ENCODE measurements at regions not wholly inside any gene's neighbourhood (a gene's known extent, or its start where the extent isn't known, plus 50 kb on each side); places are given as distances from the start of the nearest gene placed in this dataset.
"Not testable (repeated sequence)": the region's sequence is repeated elsewhere in the genome, so short reads cannot be mapped to it uniquely, and the experiment has no call there.

DNA sequence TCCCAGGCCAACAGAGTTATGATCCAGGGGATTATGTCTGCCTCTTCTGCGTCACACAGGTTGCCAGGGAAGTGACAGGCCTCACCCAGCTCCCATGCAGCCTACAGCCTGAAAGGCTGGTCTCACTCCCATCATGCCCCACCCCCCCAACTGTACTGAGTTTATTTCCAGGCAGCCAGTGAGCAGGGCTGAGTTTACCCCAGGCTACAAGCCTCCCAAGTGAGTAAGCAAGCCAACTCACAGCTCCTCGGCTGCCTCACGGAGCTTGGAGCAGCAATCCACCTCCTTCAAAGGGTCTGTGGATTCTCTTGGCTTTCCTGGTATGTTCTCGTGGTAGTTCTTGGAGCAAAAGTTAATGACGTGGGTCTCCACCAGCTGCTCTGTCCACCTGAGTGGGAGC lies 1147.6 kb upstream of the ADGRL4 start:
- DNase-seq (no peak), ATAC-seq (no peak)
- intact Hi-C loops (cut with DNase I, micrococcal nuclease): no loop called here

DNA sequence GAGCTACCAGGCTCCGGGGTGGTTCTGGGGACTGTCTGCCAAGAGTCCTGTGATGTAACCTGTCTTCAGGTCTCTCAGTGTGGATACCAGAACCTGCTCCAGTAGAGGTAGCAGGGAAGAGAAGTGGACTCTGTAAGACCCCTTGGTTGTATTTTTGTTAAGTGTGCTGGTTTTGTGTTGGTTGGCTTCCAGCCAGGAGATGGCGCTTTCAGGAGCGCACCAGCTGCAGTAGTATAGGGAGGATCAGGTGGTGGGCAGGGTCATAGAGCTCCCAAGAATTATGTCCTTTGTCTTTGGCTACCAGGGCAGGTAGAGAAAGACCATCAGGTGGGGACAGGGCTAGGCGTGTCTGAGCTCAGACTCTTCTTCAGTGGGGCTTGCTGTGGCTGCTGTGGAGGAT lies 1147.2 kb upstream of the ADGRL4 start:
- intact Hi-C loops (cut with DNase I, micrococcal nuclease): no loop called here
- no peak for ATAC-seq

DNA sequence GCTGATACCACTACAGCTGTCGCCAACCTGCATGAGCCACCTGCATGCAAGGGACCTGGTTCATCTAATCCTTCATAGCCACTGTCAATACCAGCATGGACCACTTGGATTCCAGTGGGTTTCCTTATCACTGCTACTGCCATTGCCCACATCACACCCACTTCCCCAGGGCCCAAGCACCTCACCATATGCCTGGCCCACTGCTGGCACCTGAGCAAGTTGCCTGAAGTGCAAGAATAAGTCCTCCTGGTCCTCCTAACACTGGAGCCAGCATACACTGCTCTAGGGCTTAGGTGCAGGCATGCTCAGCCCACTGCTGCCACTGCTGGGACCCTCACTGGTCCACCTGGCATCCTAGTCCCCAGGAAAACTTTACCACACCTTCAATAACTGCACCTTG lies 1136.8 kb upstream of the ADGRL4 start:
- intact Hi-C loops (cut with DNase I, micrococcal nuclease): no loop called here
- ATAC-seq: no peak
- no peak for DNase-seq

More for the DNA sequence above, 1147.2 kb upstream of the ADGRL4 start:
- no peak for DNase-seq

DNA sequence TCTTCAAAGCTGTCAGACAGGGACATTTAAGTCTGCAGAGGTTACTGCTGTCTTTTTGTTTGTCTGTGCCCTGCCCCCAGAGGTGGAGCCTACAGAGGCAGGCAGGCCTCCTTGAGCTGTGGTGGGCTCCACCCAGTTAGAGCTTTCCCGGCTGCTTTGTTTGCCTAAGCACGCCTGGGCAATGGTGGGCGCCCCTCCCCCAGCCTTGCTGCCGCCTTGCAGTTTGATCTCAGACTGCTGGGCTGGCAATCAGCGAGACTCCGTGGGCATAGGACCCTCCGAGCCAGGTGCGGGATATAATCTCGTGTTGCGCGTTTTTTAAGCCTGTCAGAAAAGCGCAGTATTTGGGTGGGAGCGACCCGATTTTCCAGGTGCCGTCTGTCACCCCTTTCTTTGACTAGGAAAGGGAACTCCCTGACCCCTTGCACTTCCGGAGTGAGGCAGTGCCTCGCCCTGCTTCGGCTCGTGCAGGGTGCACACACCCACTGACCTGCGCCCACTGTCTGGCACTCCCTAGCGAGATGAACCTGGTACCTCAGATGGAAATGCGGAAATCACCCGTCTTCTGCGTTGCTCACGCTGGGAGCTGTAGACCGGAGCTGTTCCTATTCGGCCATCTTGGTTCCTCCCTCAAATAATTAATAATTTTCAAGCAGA lies 1131.5 kb upstream of the ADGRL4 start:
- DNase-seq; ATAC-seq; intact Hi-C loops (cut with DNase I, micrococcal nuclease): not testable (repeated sequence)

DNA sequence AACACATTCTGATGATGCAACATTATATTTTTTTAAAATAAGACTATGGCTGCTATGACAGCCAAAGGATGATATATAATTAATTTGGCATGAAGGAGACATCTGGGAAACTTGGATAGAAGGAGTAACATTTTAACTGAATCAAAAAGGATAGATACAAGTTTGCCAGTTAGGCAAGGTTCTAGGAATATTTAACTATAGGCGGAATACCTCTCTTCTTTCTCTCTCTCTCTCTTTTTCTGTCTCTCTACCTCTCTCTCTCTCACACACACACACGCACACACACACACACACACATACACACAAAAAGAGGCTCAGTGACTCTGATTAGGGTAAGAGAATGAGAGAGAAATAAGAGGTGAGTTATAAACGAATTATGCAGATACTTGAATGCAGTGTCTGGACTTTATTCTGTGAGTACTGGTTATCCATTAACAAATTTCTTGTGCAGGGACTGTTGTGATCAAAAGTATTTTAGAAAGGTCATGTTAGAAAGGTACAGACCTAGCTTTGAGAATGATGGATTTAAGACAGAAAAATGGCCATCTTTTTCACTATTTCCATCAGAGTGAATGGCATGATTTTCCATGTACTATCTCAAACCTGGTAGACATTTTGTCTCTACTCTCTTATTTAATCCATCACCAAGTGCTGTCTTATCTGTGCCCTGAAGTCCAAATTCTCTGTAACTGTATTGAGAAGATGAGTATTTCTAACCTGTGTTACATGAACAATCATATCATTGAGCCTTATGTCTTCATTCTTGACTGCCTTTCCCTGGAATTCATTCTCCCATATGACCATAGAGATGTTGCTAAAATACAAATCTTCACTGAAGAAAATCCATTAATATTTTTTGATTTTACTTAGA lies 1106.9 kb upstream of the ADGRL4 start:
- no peak for ATAC-seq
- no peak for DNase-seq
- intact Hi-C loops (cut with DNase I, micrococcal nuclease): no loop called here

DNA sequence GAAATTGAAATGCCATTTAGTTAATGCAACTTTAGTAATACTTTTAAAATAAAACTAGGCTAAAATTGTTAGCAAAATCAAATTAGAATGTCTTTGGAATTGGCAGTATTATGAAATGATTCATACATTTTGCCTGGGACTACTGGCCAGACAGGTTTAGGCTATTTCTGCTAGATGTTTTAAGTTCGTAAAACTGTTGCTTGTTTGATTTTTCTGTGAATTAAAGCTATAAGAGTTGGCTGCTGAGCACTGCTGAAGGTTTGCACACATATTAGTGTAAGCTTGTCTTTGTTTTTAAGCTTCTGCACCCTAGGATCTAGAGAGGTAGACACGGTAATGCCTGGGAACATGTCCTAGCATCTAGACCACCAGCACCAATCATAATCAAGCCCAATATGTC lies 1094.6 kb upstream of the ADGRL4 start:
- DNase-seq (no peak), ATAC-seq (no peak)
- intact Hi-C loops (cut with DNase I, micrococcal nuclease): no loop called here

DNA sequence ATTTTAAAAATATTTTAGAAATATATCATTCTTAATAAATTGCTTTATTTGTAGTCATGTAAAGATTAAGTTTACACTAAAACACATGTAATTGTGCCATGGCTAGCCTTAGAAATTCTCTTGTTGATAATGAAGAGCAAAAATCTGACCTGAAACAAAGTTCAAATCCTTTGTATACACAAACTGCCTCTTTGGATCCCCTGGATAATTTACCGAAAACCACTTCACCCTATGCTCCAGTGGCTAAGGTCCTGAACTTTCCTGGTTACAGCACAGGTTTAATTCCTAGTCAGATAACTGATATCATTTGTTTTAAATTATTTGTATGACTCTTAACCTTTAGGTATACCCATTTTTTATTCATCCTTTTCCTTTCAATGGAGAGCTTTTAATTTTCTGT lies 1093.2 kb upstream of the ADGRL4 start:
- intact Hi-C loops (cut with DNase I, micrococcal nuclease): no loop called here
- DNase-seq: no peak
- no peak for ATAC-seq

DNA sequence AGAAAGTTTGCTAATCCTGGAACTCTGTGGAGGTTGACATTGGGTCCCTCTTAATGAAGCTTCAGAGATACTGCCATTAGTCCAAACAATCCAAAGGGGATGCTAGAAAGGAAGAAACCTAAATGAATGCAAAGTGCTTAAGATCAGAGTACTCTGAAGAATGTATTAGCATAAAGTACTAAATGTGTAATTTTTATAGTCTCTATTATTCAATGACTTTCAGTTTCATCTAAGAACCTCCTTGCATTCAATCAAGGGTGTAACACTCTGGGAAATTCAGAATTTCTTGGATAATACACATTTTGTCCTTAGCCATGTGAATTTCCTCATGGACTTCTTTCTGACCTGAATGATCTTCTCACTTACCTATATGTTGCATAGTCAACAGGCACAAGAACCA lies 1078.5 kb upstream of the ADGRL4 start:
- intact Hi-C loops (cut with DNase I, micrococcal nuclease): no loop called here
- ATAC-seq (no peak), DNase-seq (no peak)

DNA sequence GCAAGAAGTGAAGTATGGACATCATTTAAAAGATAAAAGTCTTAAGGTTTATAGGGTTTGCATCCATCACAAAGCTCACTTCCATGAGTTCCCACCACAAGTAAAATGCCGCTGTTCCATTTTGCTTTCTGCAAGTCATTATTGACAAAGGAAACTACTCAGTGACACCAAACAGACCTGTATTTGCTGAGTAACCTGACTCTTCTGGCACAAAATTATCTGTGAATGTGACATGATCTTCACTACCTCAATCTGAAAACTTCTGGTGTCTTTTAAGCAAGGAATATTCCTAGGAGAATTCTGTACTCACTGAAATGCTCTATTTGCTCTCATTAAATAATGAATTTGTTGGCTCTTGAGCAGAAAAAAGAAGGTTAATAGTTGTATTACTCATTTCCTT lies 1077.4 kb upstream of the ADGRL4 start:
- DNase-seq (no peak), ATAC-seq (no peak)
- intact Hi-C loops (cut with DNase I, micrococcal nuclease): no loop called here

DNA sequence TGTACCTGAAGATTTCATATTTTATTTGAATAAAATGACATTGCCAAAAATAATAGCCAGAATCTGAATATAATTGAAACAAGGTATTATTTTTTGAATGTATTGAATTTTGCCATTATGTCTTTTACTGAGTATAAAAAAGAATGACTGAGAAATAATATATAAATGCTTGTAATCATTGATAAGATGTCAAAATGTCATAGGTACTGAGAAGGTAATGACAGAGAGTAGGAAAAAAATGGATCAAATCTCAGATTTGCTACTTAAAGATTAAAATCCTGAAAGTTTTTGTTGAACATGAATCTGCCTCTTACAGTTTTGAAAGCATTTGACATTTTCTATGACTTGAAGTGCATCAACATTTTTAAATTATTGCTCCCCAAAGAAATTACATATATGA lies 1069.9 kb upstream of the ADGRL4 start:
- no peak for DNase-seq
- ATAC-seq: no peak
- intact Hi-C loops (cut with DNase I, micrococcal nuclease): no loop called here

DNA sequence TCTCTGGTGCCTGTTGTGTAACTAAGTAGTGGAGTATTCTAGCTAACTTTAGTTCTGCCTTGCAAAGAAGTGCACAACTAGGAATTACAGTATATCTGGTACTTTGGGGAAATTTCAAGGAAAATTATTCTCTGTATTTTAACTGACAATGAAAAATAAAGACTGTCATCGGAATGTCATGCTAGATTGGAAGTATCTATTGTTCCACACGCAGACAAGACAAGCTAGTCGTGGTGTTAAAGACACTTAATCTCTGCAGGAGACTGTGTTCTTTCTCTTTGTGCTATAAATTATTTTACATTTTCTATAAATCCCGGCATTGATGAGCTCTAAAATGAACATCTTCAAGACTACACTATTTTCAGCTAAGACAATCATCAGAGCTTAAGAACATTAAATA lies 1068.8 kb upstream of the ADGRL4 start:
- intact Hi-C loops (cut with DNase I, micrococcal nuclease): no loop called here
- no peak for DNase-seq
- ATAC-seq: no peak

DNA sequence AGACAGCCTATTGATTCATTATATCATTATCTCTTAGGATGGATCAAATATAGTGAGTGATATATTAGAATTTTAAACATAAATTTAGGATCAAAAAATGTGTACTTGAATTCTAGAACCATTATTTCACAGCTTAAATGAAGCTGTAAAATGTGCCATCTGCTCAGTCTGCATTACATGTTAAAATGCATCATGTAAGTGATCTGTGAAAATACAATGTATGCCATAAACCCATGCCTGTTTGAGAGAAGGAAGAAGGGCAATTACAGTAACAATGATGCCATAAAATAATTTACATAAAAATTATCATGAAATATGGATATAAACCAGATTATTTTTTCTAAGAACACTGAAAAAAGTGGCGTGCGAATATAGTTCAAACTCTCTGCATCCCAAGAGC lies 1066.0 kb upstream of the ADGRL4 start:
- intact Hi-C loops (cut with DNase I, micrococcal nuclease): no loop called here
- no peak for ATAC-seq

DNA sequence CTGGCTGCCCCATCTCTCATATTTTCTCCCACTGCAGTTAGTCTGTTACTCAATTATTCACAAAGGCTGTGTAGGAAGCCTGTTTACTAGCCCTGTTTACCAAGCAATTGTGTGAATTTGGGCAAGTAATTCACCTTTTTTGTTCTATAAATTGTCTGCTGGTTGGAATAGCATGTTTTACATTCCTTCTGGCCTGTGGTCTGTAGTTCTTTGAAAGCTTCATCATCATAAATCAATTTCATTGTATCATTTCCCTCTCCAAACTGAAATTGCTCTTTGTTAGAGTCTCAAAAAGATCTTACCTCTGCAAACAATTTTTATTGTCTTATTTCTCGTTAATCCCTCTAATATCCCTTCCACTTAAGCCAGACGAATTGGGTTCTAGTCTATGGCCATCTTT lies 1059.5 kb upstream of the ADGRL4 start:
- intact Hi-C loops (cut with DNase I, micrococcal nuclease): no loop called here
- ATAC-seq: no peak
- no peak for DNase-seq

More for the DNA sequence above, 1066.0 kb upstream of the ADGRL4 start:
- DNase-seq: no peak

DNA sequence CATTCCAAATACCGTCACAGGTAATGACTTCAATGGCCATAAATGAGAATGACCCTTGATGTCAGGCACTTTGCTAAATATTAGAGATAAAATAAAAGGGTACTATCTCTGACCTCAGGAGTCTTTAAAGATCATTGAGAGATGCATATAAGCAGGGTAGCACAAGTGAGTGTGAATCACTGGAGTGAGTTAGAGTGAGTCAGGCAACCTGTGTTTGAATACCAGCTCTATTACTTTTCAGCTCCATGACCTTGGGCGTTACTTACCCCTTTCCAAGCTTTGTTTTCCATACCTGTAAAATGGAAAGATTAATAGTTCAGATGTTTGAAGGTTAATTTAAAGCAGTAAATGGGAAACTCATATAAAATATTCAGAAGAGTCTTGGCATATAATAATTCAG lies 1058.0 kb upstream of the ADGRL4 start:
- ATAC-seq (no peak), DNase-seq (no peak)
- intact Hi-C loops (cut with DNase I, micrococcal nuclease): no loop called here

DNA sequence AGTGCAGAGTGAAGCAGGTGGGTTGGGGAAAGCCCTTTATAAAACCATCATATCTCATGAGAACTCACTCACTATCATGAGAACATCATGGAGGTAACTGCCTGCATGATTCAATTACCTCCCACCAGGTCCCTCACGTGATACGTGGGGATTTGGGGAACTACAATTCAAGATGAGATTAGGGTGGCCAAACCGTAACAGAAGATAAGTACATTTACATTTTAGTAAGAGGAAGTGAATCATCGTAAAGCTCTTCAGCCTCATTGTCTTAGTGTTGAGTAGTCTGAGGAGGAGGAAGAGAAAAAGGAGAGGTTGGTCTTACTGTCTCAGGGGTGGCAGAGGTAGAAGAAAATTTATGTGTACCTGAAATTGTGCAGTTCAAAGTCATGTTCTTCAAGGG lies 1053.4 kb upstream of the ADGRL4 start:
- ATAC-seq: peak; percentile 17
- intact Hi-C loops (cut with DNase I, micrococcal nuclease): no loop called here

DNA sequence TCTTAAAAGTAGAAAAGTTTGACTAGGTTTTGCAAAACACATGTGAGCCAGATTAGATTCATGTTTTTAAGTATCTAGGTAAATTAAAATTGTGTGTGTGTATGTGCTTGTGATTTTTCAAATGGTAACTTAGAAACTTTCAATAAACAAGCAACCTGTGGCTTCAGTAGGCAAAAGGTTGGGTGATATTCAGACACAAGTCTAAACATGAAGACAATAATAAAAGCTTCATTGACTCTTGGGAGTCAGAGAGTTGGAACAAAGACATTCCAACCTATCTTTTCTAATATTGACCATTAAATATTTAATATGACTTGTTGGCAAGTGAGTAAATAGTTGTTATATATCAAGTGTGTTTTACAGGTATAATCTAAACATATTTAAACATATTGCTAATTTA lies 1049.6 kb upstream of the ADGRL4 start:
- intact Hi-C loops (cut with DNase I, micrococcal nuclease): no loop called here
- ATAC-seq (no peak), DNase-seq (no peak)

More for the DNA sequence above, 1053.4 kb upstream of the ADGRL4 start:
- no peak for DNase-seq

DNA sequence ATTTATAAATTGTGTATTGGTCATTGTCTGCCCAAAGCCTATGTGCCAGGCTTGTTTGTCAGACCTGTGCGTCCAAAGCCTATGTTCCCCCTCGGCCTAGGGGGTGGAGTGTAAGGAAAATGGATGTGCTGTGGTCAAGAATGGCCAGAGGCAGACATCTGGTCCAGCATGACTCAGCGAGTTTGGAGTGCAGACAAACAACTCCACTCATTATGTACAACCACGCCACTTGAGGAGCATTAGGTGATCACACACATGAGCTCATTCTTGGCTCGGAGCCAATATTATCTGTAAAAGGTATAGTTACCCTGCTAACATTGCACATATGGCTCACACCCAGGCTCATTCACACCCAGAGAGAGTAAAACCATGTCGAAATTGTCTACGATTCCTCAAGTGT lies 1047.6 kb upstream of the ADGRL4 start:
- no peak for DNase-seq
- intact Hi-C loops (cut with DNase I, micrococcal nuclease): no loop called here
- ATAC-seq: peak; percentile 60

DNA sequence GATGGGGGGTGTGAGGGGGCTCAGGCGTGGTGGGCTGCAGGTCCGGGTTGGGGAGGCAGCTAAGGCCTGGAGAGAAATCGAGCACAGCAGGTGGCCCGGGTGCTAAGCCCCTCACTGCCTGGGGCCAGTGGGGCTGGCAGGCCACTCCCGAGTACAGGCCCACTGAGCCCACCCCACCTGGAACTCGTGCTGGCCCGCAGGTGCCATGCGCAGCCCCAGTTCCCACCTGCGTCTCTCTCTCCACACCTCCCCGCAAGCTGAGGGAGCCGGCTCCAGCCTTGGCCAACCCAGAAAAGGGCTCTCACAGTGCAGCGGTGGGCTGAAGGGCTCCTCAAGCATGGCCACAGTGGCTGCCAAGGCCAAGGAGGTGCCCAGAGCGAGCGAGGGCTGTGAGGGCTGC lies 1047.1 kb upstream of the ADGRL4 start:
- ATAC-seq (no peak), DNase-seq (no peak)
- intact Hi-C loops (cut with DNase I, micrococcal nuclease): no loop called here

DNA sequence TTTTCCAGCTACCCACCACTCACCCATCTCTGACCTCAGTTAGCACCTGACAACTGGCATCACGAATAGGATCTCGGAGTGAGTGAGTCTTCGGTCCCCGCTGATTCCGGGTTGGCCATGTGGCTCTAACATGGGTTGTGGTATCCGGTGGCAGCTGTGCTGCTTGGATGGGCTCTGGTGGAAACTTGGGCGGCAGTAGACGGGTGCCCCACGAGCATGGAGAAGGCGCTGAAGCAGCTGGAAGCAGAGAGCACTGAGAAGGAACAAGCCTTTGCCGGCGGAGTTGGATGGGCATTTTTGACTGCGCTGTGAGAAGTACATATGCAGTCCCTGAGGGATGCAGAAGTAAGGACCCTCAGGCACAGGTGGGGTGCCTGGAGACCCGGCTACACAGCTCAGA lies 1044.0 kb upstream of the ADGRL4 start:
- intact Hi-C loops (cut with DNase I, micrococcal nuclease): no loop called here
- DNase-seq (no peak), ATAC-seq (no peak)

DNA sequence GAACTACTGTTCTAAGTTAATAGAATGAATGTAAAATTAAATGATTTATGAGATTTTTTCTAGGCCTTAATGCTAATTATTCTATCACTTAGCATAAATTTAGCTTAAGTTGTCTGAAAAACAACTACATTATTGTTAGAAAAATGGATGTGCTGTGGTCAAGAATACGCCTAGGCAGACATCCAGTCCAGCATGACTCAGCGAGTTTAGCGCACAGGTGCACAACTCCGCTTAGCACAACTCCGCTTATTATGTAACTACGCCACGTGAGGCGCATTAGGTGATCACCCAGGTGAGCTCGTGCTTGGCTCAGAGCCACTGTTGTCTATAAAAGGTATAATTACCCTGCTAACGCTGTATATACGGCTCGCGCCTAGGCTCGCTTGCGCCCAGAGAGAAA lies 1043.6 kb upstream of the ADGRL4 start:
- DNase-seq (no peak), ATAC-seq (no peak)
- intact Hi-C loops (cut with DNase I, micrococcal nuclease): no loop called here

DNA sequence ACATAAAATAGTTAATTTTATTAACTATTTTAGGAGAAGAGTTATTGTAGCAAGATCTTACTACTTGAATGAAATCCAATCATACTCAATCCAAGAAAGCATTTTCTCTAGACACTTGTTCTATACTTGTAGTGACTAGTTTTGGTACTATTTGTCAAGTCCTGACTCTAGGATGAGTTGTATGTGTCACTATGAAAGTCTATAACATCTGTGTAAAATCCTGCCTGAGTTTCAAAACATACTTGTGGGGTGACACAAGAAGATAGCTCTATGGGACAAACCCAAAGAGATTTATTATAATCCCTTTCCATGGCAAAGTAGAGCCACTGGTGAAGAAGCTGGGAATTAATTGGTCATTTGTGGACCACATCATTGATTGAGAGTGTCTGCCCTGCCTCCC lies 1042.2 kb upstream of the ADGRL4 start:
- intact Hi-C loops (cut with DNase I, micrococcal nuclease): no loop called here

More for the DNA sequence above, 1042.2 kb upstream of the ADGRL4 start:
- ATAC-seq (no peak), DNase-seq (no peak)

All from left colon (tissue), 2 donors.